HG02840 (cell line): ENCODE measurements at regions not wholly inside any gene's neighbourhood (a gene's known extent, or its start where the extent isn't known, plus 50 kb on each side); places are given as distances from the start of the nearest gene placed in this dataset.
"Not testable (repeated sequence)": the region's sequence is repeated elsewhere in the genome, so short reads cannot be mapped to it uniquely, and the experiment has no call there.

ENCODE experiments used
- ATAC-seq: cut with Tn5 transposase; IDR thresholded peaks from one replicate; pipeline ENCODE4 v1.9.1; 2021; ENCODE audit warnings: mild to moderate bottlenecking, moderate library complexity, moderate number of reproducible peaks; ENCODE audit not compliant: unreplicated experiment, low FRiP score

- no peak for ATAC-seq
Measured at GRCh38 chrX:4627414-4627813, 914.0 kb upstream of the PRKX start.

GRCh38 chrX:4622486-4623167, 909.2 kb upstream of the PRKX start:
- ATAC-seq, result no peak

GRCh38 chrX:4613651-4614050, 900.2 kb upstream of the PRKX start:
- ATAC-seq, result not testable (repeated sequence)

DNA sequence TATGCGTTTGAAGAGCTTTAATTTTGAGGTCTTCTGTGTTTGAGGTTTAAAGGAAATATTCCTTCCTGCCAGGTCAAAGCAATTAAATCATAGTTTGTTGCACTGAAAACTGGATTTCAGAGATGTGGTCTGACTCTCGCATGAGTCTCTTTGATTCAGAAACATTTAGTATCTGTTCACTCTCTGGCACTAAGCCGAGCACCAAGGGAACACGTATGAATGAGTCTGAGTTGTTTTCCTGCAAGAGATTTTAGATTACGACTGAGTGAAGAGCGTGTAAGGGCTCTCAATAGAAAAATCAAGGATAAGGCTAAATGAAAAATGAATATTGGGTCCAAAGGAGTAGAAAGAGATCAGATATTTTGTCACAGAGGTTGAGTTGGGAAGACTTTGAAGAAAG, 875.4 kb upstream of the PRKX start:
- ATAC-seq, result no peak

- no peak for ATAC-seq
Measured at GRCh38 chrX:4588466-4588865, 875.0 kb upstream of the PRKX start.

DNA sequence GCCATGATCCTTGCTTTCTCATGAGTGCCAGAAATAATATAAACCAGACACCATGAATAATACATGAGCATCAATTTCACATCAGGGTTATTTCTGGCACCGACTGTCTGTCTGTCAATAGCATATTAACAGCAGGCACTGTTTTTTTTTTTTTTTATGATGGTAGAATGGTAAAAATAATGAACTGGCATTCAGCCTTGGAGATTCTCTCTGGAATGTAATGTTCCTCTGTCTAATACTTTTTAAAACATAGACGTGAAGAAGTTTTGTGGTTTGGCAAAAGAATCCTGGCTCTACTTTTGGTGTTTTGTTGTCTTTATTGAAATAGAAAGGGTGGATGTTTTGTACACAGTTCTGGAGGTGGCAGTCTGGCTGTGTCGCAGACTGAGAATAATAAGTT, 874.6 kb upstream of the PRKX start:
- no peak for ATAC-seq

DNA sequence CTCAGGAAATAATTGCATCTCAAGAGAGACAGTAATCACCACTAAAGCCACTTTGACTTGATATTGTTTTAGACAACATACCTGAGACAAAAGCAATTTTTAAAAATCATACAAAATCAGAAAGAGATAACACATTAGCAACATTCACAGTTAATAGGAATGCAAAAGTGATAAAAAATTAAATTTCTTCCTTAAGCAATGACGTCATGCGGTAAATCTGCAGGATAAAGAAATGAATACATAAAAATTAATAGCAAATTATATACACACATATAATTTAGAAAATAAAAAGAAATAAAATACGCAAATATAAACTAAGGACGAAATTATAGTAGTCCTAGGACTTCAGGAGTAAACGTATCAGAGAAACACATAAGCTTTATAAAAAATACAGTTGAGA, 866.5 kb upstream of the PRKX start:
- ATAC-seq, result no peak

DNA sequence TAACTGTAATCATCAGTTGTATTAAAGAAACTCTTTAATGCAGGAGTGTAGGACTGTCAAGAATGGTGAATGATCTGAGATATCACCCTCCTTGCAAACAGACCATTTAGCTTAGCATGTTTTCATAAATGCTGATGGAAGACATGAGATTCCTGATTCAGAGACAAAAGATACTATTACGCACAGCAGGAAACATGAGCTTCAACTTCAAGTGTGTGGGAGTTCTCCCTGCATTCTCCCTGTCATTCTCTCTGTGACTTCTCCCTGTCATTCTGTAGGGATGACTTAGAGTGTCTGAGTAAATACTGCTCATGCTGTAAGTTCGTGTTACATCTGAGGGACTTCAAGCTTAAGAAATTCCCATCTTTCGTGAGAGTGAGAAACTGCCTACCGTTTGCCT, 866.0 kb upstream of the PRKX start:
- no peak for ATAC-seq

DNA sequence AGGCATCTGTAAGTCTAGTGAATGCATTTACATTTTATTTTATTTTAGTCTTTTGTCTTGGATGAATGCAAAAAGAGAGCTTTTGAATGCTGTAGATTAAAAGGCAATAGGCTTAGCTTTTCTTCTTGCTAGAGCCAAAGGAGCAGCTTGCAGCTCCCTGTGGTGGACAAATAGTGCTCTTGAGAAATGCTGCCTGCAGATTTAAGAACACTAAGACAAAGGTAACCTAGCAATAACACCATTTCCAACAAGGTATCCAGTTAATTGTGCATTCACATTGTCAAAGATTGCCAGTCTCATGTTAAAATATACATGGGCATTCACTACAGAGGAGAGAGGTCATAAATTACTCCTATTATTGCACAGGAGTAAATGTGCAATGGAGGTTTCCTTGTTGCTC, 859.2 kb upstream of the PRKX start:
- ATAC-seq, result no peak

DNA sequence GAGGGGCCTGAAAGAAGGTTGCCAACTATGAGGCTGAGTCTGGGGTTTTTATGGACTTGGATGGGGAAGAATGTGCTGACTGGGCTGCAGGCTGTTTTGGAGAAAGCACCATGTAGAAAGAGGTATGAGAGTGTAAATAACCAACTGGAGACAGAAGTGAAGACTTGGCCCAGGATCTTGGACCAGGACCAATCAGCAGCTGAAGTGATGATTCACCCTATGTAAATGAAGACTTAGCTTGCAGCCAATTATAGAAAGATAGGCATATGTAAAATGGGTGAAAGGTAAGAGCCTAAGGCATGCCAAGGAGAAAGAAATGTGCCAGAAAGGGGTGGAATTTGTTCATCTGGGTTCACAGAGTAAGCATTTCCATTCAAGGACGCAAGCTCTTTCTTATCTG, 856.7 kb upstream of the PRKX start:
- no peak for ATAC-seq

DNA sequence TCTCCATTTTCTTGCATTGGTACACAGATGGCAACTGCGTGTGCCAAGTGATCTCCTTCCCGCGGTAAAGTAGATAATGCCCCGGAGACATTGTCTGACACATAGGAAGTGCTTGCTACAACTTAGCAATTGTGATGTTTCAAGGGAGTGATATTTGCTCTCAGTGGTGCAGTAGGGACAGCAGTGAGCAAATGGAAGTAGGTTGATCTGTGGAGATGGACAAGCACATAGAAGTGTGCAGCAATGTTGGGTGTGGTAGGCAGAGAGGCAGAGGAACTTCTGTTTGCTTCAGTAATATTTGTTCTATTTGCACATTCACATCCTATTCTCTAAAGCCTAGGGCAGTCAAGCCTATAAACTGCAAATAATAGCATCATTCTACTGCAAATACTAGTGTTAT, 846.7 kb upstream of the PRKX start:
- ATAC-seq, result no peak

GRCh38 chrX:4550018-4550417, 836.6 kb upstream of the PRKX start:
- ATAC-seq, result no peak

GRCh38 chrX:4547213-4547836, 833.9 kb upstream of the PRKX start:
- no peak for ATAC-seq

DNA sequence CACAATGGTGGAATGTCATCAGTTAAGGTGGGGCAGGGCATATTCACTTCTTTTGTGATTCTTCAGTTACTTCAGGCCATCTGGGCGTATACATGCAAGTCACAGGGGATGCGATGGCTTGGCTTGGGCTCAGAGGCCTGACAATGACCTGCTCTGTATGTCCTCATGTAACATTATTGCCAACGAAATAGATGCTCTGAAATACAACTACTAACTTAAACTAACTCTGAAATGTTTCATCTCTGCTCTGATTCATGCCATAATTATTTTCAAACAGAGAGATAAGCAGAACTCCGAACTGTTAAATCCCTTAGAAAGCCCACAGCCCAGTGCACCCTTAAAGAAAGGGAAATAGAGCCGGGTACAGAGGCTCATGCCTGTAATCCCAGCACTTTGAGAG, 832.7 kb upstream of the PRKX start:
- not testable (repeated sequence) for ATAC-seq

- no peak for ATAC-seq
Measured at GRCh38 chrX:4528247-4528646, 814.8 kb upstream of the PRKX start.

DNA sequence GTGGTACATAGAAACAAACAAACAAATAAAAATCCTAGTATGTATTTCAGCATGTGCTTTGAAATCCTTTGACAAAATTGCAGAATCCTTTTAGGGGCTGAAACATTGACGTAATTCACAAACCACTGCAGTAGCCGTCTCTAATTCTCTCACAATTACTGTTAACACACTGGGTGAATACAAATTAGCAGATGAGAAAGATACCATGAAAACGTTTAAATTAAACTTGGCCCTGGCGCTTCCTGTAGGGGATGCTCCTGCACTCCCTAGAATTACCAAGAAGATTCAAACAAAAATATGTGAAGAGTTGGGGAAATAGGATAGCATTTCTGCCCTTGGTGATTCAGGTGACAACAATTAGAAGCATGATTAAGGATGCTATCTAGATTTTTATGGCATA, 772.5 kb upstream of the PRKX start:
- ATAC-seq, result no peak

- no peak for ATAC-seq
Measured at GRCh38 chrX:4484266-4484665, 770.8 kb upstream of the PRKX start.

DNA sequence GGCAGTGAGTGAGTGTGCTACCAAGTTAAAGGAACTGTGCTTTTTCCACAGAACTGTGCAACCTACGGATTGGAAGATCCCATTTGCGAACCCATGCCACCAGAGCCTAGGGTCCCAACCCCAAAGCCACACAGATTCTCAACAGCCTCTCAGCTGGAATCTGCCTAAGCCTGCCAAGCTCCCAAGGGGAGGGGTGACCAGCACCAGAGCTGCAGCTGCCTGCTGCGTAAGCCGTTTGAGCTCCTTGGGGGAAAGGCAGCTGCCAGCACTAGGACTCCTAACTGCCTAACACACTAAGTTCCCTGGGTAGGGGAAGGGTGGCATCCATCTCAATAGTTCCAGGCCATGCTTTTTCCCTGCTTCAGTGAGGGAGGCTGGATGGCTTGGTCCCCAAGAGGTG, 738.1 kb upstream of the PRKX start:
- ATAC-seq, result no peak

- ATAC-seq, result no peak
Measured at GRCh38 chrX:4450177-4450576, 736.7 kb upstream of the PRKX start.

GRCh38 chrX:4435905-4436304, 722.5 kb upstream of the PRKX start:
- ATAC-seq, result no peak

- no peak for ATAC-seq
Measured at GRCh38 chrX:4397471-4397870, 684.0 kb upstream of the PRKX start.

GRCh38 chrX:4382273-4382672, 668.8 kb upstream of the PRKX start:
- ATAC-seq, result no peak

GRCh38 chrX:4380710-4381109, 667.3 kb upstream of the PRKX start:
- no peak for ATAC-seq
